ENCODE measurements at regions not wholly inside any gene's neighbourhood (a gene's known extent, or its start where the extent isn't known, plus 50 kb on each side); places are given as distances from the start of the nearest gene placed in this dataset.
"Not testable (repeated sequence)": the region's sequence is repeated elsewhere in the genome, so short reads cannot be mapped to it uniquely, and the experiment has no call there.

DNA sequence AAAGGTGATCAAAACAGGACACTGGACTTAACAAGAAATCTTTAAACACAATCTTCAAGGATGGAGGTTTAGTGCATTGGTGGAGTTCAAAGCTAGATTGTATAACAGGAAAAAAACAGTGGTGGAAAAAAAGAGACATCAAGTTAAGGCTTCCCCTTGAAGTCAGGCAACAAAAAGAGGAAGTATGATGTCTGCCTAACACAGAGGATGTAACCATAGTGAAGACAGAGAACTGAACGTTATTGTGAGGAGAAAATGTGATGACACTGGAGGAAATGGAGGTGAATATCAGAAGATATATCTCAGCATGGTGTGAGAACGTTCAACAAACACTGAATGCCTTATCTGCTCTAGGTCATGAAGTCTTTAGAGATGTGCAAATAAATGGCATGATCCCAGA lies 192.4 kb upstream of the AR start:
- H3K9me2 ChIP-seq (ENCODE audit: insufficient read depth): no peaks in the 10 kb centered on the region
- H3K79me2 ChIP-seq (ENCODE audit: insufficient read depth, low read length): no peaks in the 10 kb centered on the region
- ATAC-seq (no peak), DNase-seq (ENCODE audit: low read depth, low spot score) (no peak)
- BruUV-seq (replicated peaks): no TSS peak
- RAD21 ChIA-PET (ENCODE audit: low non-redundant PET in 1 of 2, low total read pairs in 2 of 2, uncharacterized antibody in 2 of 2, unreplicated experiment in 2 of 2): no interaction called here
- intact Hi-C loops (cut with micrococcal nuclease): no loop called here
- H3K9me3 ChIP-seq (ENCODE audit: control insufficient read depth in 1 of 2, insufficient read depth in 1 of 2, low read depth in 1 of 2, low read length in 2 of 2): no peaks in the 10 kb centered on the region
- no peak overlapping the region for H3K9ac ChIP-seq (ENCODE audit: low read length)
- no peaks in the 10 kb centered on the region for H3K36me3 ChIP-seq (ENCODE audit: control insufficient read depth in 1 of 2, insufficient read depth in 2 of 2, low read length in 2 of 2)
- H3K4me1 ChIP-seq (ENCODE audit: control insufficient read depth in 1 of 2, insufficient read depth in 2 of 2, low read length in 2 of 2): no peaks in the 10 kb centered on the region
- CTCF ChIA-PET: no interaction called here
- TF ChIP-seq EZH2phosphoT487 (IDR thresholded peaks at IDR 0.05; ENCODE audit: borderline replicate concordance) (no peak), JUND (IDR thresholded peaks at IDR 0.05) (no peak)
- TF ChIP-seq, protein P1, sequence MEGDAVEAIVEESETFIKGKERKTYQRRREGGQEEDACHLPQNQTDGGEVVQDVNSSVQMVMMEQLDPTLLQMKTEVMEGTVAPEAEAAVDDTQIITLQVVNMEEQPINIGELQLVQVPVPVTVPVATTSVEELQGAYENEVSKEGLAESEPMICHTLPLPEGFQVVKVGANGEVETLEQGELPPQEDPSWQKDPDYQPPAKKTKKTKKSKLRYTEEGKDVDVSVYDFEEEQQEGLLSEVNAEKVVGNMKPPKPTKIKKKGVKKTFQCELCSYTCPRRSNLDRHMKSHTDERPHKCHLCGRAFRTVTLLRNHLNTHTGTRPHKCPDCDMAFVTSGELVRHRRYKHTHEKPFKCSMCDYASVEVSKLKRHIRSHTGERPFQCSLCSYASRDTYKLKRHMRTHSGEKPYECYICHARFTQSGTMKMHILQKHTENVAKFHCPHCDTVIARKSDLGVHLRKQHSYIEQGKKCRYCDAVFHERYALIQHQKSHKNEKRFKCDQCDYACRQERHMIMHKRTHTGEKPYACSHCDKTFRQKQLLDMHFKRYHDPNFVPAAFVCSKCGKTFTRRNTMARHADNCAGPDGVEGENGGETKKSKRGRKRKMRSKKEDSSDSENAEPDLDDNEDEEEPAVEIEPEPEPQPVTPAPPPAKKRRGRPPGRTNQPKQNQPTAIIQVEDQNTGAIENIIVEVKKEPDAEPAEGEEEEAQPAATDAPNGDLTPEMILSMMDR (IDR thresholded peaks at IDR 0.05 in 2 of 3, conservative IDR thresholded peaks at IDR 0.05 in 1 of 3; ENCODE audit: borderline replicate concordance in 1 of 3, insufficient read depth in 1 of 3, low read depth in 2 of 3, low read length in 2 of 3): no peak
- no peak overlapping the region for H3K4me2 ChIP-seq (ENCODE audit: low read length)
- H3K27me3 ChIP-seq (ENCODE audit: insufficient read depth, low read length): no peaks in the 10 kb centered on the region
- H2AFZ ChIP-seq (ENCODE audit: low read depth, low read length, poor library complexity, severe bottlenecking): no peak overlapping the region
- H3K4me3 ChIP-seq (replicated peaks in 1 of 2; ENCODE audit: low read depth in 1 of 2, low read length in 2 of 2): no peak overlapping the region
- H3K27ac ChIP-seq (ENCODE audit: low read depth, low read length): no peak overlapping the region
- POLR2A ChIA-PET: no interaction called here
- H4K20me1 ChIP-seq (ENCODE audit: insufficient read depth): no peaks in the 10 kb centered on the region

DNA sequence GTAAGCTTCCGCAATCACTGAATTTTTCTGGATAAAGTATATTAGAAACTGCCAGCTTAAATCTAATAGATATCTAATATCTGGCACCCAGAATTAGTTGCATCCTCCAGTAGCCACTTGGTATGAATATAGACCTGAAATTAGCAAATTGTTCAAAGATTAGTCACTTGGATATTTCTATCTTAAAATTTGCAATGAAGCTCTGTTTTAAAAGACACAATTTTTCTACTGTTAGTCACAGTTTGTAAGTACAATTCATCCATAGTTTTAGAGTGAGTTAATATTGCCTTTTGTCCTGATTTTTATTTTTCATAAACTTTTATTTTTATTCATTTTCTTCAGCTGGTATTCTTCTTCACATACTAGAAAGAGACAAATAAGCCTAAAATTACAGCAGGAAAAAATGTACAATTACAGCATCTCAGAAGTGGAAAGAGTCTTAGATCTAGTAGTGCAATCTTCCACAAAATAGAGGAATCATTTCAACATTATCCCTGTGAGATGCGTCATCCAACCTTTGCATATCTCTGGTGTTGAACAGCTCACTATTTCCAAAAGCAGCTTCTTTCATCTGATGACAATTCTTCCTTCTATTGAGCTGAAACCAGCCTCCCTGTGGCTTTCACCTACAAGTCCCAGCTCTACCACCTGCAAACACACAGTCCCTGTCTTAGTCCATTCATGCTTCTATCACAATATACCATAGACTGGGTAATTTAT lies 190.0 kb upstream of the AR start:
- H3K27ac ChIP-seq (ENCODE audit: low read depth, low read length): no peak overlapping the region
- POLR2A ChIA-PET: no interaction called here

DNA sequence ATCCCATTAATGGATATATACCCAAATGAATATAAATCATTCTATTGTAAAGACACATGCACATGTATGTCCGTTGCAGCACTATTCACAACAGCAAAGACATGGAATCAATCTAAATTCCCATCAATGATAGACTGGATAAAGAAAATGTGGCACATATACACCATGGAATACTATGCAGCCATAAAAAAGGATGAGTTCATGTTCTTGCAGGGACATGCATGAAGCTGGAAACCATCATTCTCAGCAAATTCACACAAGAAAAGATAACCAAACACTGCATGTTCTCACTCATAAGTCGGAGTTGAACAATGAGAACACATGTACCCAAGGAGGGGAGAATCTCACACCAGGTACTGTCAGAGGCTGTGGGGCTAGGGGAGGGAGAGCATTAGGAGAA lies 182.6 kb upstream of the AR start:
- POLR2A ChIA-PET; ATAC-seq; H3K79me2 ChIP-seq (ENCODE audit: insufficient read depth, low read length); H4K20me1 ChIP-seq (ENCODE audit: insufficient read depth); H3K4me1 ChIP-seq (ENCODE audit: control insufficient read depth in 1 of 2, insufficient read depth in 2 of 2, low read length in 2 of 2); intact Hi-C loops (cut with micrococcal nuclease); H3K4me3 ChIP-seq (replicated peaks in 1 of 2; ENCODE audit: low read depth in 1 of 2, low read length in 2 of 2); H3K36me3 ChIP-seq (ENCODE audit: control insufficient read depth in 1 of 2, insufficient read depth in 2 of 2, low read length in 2 of 2); H3K9me3 ChIP-seq (ENCODE audit: control insufficient read depth in 1 of 2, insufficient read depth in 1 of 2, low read depth in 1 of 2, low read length in 2 of 2); H3K9me2 ChIP-seq (ENCODE audit: insufficient read depth); H3K9ac ChIP-seq (ENCODE audit: low read length); H3K27me3 ChIP-seq (ENCODE audit: insufficient read depth, low read length); BruUV-seq (replicated peaks); DNase-seq (ENCODE audit: low read depth, low spot score); H2AFZ ChIP-seq (ENCODE audit: low read depth, low read length, poor library complexity, severe bottlenecking); CTCF ChIA-PET; H3K4me2 ChIP-seq (ENCODE audit: low read length); RAD21 ChIA-PET (ENCODE audit: low non-redundant PET in 1 of 2, low total read pairs in 2 of 2, uncharacterized antibody in 2 of 2, unreplicated experiment in 2 of 2); H3K27ac ChIP-seq (ENCODE audit: low read depth, low read length): not testable (repeated sequence)

More for the DNA sequence above, 190.0 kb upstream of the AR start:
- Histone ChIP-seq H3K9me3 (ENCODE audit: control insufficient read depth in 1 of 2, insufficient read depth in 1 of 2, low read depth in 1 of 2, low read length in 2 of 2) (no peaks in the 10 kb centered on the region), H3K4me2 (ENCODE audit: low read length) (no peak overlapping the region), H3K79me2 (ENCODE audit: insufficient read depth, low read length) (no peaks in the 10 kb centered on the region), H2AFZ (ENCODE audit: low read depth, low read length, poor library complexity, severe bottlenecking) (no peak overlapping the region), H3K4me1 (ENCODE audit: control insufficient read depth in 1 of 2, insufficient read depth in 2 of 2, low read length in 2 of 2) (no peaks in the 10 kb centered on the region), H3K27me3 (ENCODE audit: insufficient read depth, low read length) (no peaks in the 10 kb centered on the region), H4K20me1 (ENCODE audit: insufficient read depth) (no peaks in the 10 kb centered on the region), H3K9me2 (ENCODE audit: insufficient read depth) (no peaks in the 10 kb centered on the region), H3K9ac (ENCODE audit: low read length) (no peak overlapping the region), H3K36me3 (ENCODE audit: control insufficient read depth in 1 of 2, insufficient read depth in 2 of 2, low read length in 2 of 2) (no peaks in the 10 kb centered on the region), H3K4me3 (replicated peaks in 1 of 2; ENCODE audit: low read depth in 1 of 2, low read length in 2 of 2) (no peak overlapping the region)
- ChIA-PET RAD21 (ENCODE audit: low non-redundant PET in 1 of 2, low total read pairs in 2 of 2, uncharacterized antibody in 2 of 2, unreplicated experiment in 2 of 2) (no interaction called here), CTCF (no interaction called here)
- ATAC-seq (no peak), DNase-seq (ENCODE audit: low read depth, low spot score) (no peak)
- no TSS peak for BruUV-seq (replicated peaks)
- intact Hi-C loops (cut with micrococcal nuclease): no loop called here
- TF ChIP-seq CBX3 (IDR thresholded peaks at IDR 0.05; ENCODE audit: low read depth) (no peak), FOSL1 (IDR thresholded peaks at IDR 0.05; ENCODE audit: low read depth) (no peak)
- TF ChIP-seq, protein P2, sequence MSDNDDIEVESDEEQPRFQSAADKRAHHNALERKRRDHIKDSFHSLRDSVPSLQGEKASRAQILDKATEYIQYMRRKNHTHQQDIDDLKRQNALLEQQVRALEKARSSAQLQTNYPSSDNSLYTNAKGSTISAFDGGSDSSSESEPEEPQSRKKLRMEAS (IDR thresholded peaks at IDR 0.05): no peak

All from HCT116 (cell line).